GM12878 (cell line): ENCODE measurements at regions not wholly inside any gene's neighbourhood (a gene's known extent, or its start where the extent isn't known, plus 50 kb on each side); places are given as distances from the start of the nearest gene placed in this dataset.
A peak's percentile ranks its signal among the peaks of the same experiment; 100 is the strongest.

Experiments
- ATAC-seq: fragments of 200-7000 bp; cut with Tn5 transposase; 3 replicates; pipeline ENCODE4 v1.9.1; 2020; ENCODE audit warnings: mild to moderate bottlenecking, moderate library complexity
- BruUV-seq: library from RNA; stranded (reverse); fragments of 400-500 nt; replicated peaks from 2 replicates; lab custom pipeline; 2021; lab: Mats Ljungman, UMichigan
- CTCF ChIA-PET: fragments of 300-600 bp; sonication (Branson Sonifier 250); formaldehyde crosslinking; extraction: SDS; loops from one replicate; lab custom pipeline; 2021; ENCODE audit warnings: inconsistent platforms; lab: Yijun Ruan, JAX
- POLR2A ChIA-PET: fragments of 350-600 bp; formaldehyde crosslinking; extraction: SDS; loops from one replicate; lab custom pipeline; 2021; ENCODE audit warnings: inconsistent platforms; lab: Charles Lee
- RAD21 ChIA-PET: fragments of 300-600 bp; sonication (Branson Sonifier 250); formaldehyde crosslinking; loops from one replicate; lab custom pipeline; 2023; ENCODE audit warnings: antibody characterized with exemption; ENCODE audit not compliant: unreplicated experiment; lab: Charles Lee
- SMC1A ChIA-PET: fragments of 300-600 bp; sonication (Branson Sonifier 250); formaldehyde crosslinking; loops from one replicate; lab custom pipeline; 2023; ENCODE audit not compliant: unreplicated experiment, uncharacterized antibody; lab: Charles Lee
- DNase-seq: peaks from one replicate; pipeline ENCODE4 v3.0.0-alpha.2; 2011; ENCODE audit warnings: low read depth, low spot score
- FAIRE-seq: peaks from 3 replicates; lab custom pipeline; 2011; peaks lifted over from hg19 to GRCh38; lab: Jason Lieb, UNC
- H2AFZ ChIP-seq: 2 replicates; pipeline ENCODE4 v1.6.0; 2011; ENCODE audit warnings: low read depth, low read length, control low read depth; ENCODE audit not compliant: control insufficient read depth
- H3K27ac ChIP-seq: 2 replicates; pipeline ENCODE4 v1.5.1; 2011; ENCODE audit warnings: control low read depth; ENCODE audit not compliant: control insufficient read depth, insufficient read depth
- H3K27me3 ChIP-seq, 2 experiments: replicated peaks in 1 of 2; 2 replicates each; pipeline versions ENCODE4 v1.6.0 to v1.6.1; 2011; ENCODE audit warnings: low read length in 1 of 2; ENCODE audit not compliant: control insufficient read depth in 2 of 2, insufficient read depth in 2 of 2
- H3K36me3 ChIP-seq, 2 experiments: 2 replicates each; pipeline ENCODE4 v1.5.1; 2011; ENCODE audit warnings: low read length in 1 of 2; ENCODE audit not compliant: control insufficient read depth in 2 of 2, insufficient read depth in 2 of 2
- H3K4me1 ChIP-seq: 2 replicates; pipeline ENCODE4 v1.6.1; 2011; ENCODE audit warnings: mild to moderate bottlenecking, low read length, moderate library complexity, mixed read lengths; ENCODE audit not compliant: control insufficient read depth, insufficient read depth
- H3K4me2 ChIP-seq: 2 replicates; pipeline ENCODE4 v1.6.0; 2011; ENCODE audit warnings: control low read depth; ENCODE audit not compliant: control insufficient read depth, insufficient read depth
- H3K4me3 ChIP-seq: fragments of 200-600 bp; sonication (generic); 2 replicates; pipeline ENCODE4 v1.5.1; 2016
- H3K79me2 ChIP-seq: 2 replicates; pipeline ENCODE4 v1.6.0; 2011; ENCODE audit warnings: low read length; ENCODE audit not compliant: control insufficient read depth, insufficient read depth
- H3K9ac ChIP-seq: 2 replicates; pipeline ENCODE4 v1.8.0; 2011; ENCODE audit warnings: low read length, control low read depth, mixed read lengths; ENCODE audit not compliant: control insufficient read depth, insufficient read depth
- H3K9me3 ChIP-seq: replicated peaks from 3 replicates; pipeline ENCODE4 v1.5.1; 2011; ENCODE audit warnings: mild to moderate bottlenecking, low read length; ENCODE audit not compliant: control insufficient read depth, insufficient read depth
- H4K20me1 ChIP-seq: 2 replicates; pipeline ENCODE4 v1.6.0; 2011; ENCODE audit not compliant: control insufficient read depth, insufficient read depth
- CEBPB ChIP-seq, 2 experiments: fragments of 150-350 bp in 1 of 2; IDR thresholded peaks; 2 replicates each; pipeline ENCODE4 v1.6.1; 2012 to 2014; ENCODE audit warnings: low read depth in 2 of 2, low read length in 2 of 2, borderline replicate concordance in 1 of 2, inconsistent platforms in 1 of 2
- CREM ChIP-seq: IDR thresholded peaks from 2 replicates; pipeline ENCODE4 v1.6.1; 2014; ENCODE audit warnings: antibody characterized with exemption, low read depth
- EGR1 ChIP-seq, 2 experiments: IDR thresholded peaks; 1 replicate in 1 of 2; 2 replicates in 1 of 2; pipeline ENCODE4 v1.6.1; 2011 to 2012; ENCODE audit warnings: low read depth in 2 of 2, low read length in 2 of 2, borderline replicate concordance in 1 of 2, mild to moderate bottlenecking in 1 of 2, moderate library complexity in 1 of 2
- ETV6 ChIP-seq, 2 experiments: fragments of 450-650 bp in 1 of 2; IDR thresholded peaks in 1 of 2; conservative IDR thresholded peaks in 1 of 2; 2 replicates each; pipeline ENCODE4 v1.6.1; 2014; ENCODE audit warnings: antibody characterized with exemption in 1 of 2, borderline replicate concordance in 1 of 2, low read depth in 1 of 2, mild to moderate bottlenecking in 1 of 2, moderate library complexity in 1 of 2
- IKZF2 ChIP-seq, 2 experiments: fragments of 450-650 bp; IDR thresholded peaks; 2 replicates each; pipeline ENCODE4 v1.6.1; 2017; ENCODE audit warnings: mild to moderate bottlenecking in 2 of 2, moderate library complexity in 2 of 2
- IRF3 ChIP-seq: fragments of 450-650 bp; IDR thresholded peaks from 2 replicates; pipeline ENCODE4 v1.6.1; 2014; ENCODE audit warnings: mild to moderate bottlenecking
- JUNB ChIP-seq: IDR thresholded peaks from 2 replicates; pipeline ENCODE4 v1.6.1; 2016; ENCODE audit warnings: antibody characterized with exemption, mild to moderate bottlenecking
- KLF5 ChIP-seq: fragments of 450-650 bp; IDR thresholded peaks from 2 replicates; pipeline ENCODE4 v1.6.1; 2014; ENCODE audit warnings: mild to moderate bottlenecking; ENCODE audit not compliant: partially characterized antibody
- PML ChIP-seq: IDR thresholded peaks from 2 replicates; pipeline ENCODE4 v1.6.1; 2012; ENCODE audit warnings: low read length, inconsistent platforms
- POU2F2 ChIP-seq: IDR thresholded peaks from 3 replicates; pipeline ENCODE4 v1.6.1; 2011; ENCODE audit warnings: low read depth, mild to moderate bottlenecking, low read length, borderline replicate concordance
- RFX5 ChIP-seq: IDR thresholded peaks from 2 replicates; pipeline ENCODE4 v1.6.1; 2011; ENCODE audit warnings: low read depth, low read length, improper control_type of control experiment
- SIX5 ChIP-seq: IDR thresholded peaks from 2 replicates; pipeline ENCODE4 v1.6.1; 2011; ENCODE audit warnings: mild to moderate bottlenecking, low read depth, low read length, moderate library complexity; ENCODE audit not compliant: severe bottlenecking
- SMAD1 ChIP-seq: fragments of 450-650 bp; IDR thresholded peaks from 2 replicates; pipeline ENCODE4 v1.6.1; 2018; ENCODE audit warnings: mild to moderate bottlenecking, low read depth; ENCODE audit not compliant: partially characterized antibody
- SUPT20H ChIP-seq: IDR thresholded peaks from 2 replicates; pipeline ENCODE4 v1.6.1; 2011; ENCODE audit warnings: low read depth, mild to moderate bottlenecking, low read length, moderate library complexity, borderline replicate concordance; ENCODE audit not compliant: control insufficient read depth
- TARDBP ChIP-seq: IDR thresholded peaks from 2 replicates; pipeline ENCODE4 v1.6.1; 2016; ENCODE audit warnings: borderline replicate concordance
- USF2 ChIP-seq: IDR thresholded peaks from 2 replicates; pipeline ENCODE4 v1.6.1; 2011; ENCODE audit warnings: low read depth, low read length, improper control_type of control experiment, borderline replicate concordance
- WGBS: methylation state at CpG from one replicate; pipeline ENCODE4 v1.1.6; 2016; ENCODE audit warnings: low lambda C conversion rate; ENCODE audit not compliant: insufficient replicate concordance, insufficient coverage; ENCODE audit errors: missing lambda C conversion rate; 5-methylcytosine and 5-hydroxymethylcytosine counted together
- in situ Hi-C: fragments of 300-500 bp; cut with MboI; formaldehyde crosslinking; loops from 9 replicates; pipeline ENCODE4 v1.14.3; 2018; ENCODE audit warnings: mixed read lengths
- intact Hi-C: fragments of 100-400 bp; cut with micrococcal nuclease; formaldehyde crosslinking; loops from one replicate; pipeline ENCODE4 v1.14.2; 2022; ENCODE audit not compliant: unreplicated experiment
- TF ChIP-seq, protein P1 (sequence below): fragments of 450-650 bp; IDR thresholded peaks from 2 replicates; pipeline ENCODE4 v1.6.1; 2018; ENCODE audit warnings: borderline replicate concordance, mild to moderate bottlenecking; ENCODE audit not compliant: partially characterized antibody
- TF ChIP-seq, protein P2 (sequence below): fragments of 450-650 bp; IDR thresholded peaks from 2 replicates; pipeline ENCODE4 v1.6.1; 2017; ENCODE audit warnings: mild to moderate bottlenecking, low read depth, inconsistent platforms; ENCODE audit not compliant: poor library complexity, severe bottlenecking

GRCh38 chr21:43355925-43356289, 71.0 kb downstream of the SIK1 start:
- H3K4me2 ChIP-seq = peak overlapping the region; percentile 74; the same call in 1 of the 2 replicates
- peak overlapping the region; percentile 50 for H2AFZ ChIP-seq
- RAD21 ChIA-PET = interaction anchor here (1.0 to 1.3 kb wide), 2 partner anchors 37 to 44 kb away, joined by 3 to 4 read pairs; no protein-coding TSS in a partner anchor
- no peaks in the 10 kb centered on the region; the same call in 2 of the 3 replicates for H3K9me3 ChIP-seq
- H3K27ac ChIP-seq = peak overlapping the region; percentile 28
- H3K27me3 ChIP-seq = no peaks in the 10 kb centered on the region
- H3K36me3 ChIP-seq = no peaks in the 10 kb centered on the region
- SMC1A ChIA-PET = interaction anchor here (1.0 to 1.6 kb wide), 2 partner anchors 40 to 78 kb away, joined by 3 read pairs; no protein-coding TSS in a partner anchor
- in situ Hi-C loops (no loop called here), intact Hi-C loops (no loop called here)
- H3K4me1 ChIP-seq = peaks cover 57% of the 10 kb centered on the region
- no peaks in the 10 kb centered on the region for H4K20me1 ChIP-seq
- POLR2A ChIA-PET = interaction anchor here (1.0 kb wide), 1 partner anchor 14 kb away, joined by 5 read pairs; no protein-coding TSS in a partner anchor
- peaks cover 12% of the 10 kb centered on the region for H3K79me2 ChIP-seq
- H3K9ac ChIP-seq = peak overlapping the region; percentile 11
- no peak for DNase-seq
- CTCF ChIA-PET = interaction anchor here (3.1 kb wide), 1 partner anchor 14 kb away, joined by 12 read pairs; no protein-coding TSS in a partner anchor
- H3K4me3 ChIP-seq = no peak overlapping the region
- ATAC-seq = peak; percentile 28
- BruUV-seq = no TSS peak
- FAIRE-seq = no peak
- WGBS = 37% methylated on average over 7 of the region's 7 CpGs
- TF ChIP-seq, protein P1, sequence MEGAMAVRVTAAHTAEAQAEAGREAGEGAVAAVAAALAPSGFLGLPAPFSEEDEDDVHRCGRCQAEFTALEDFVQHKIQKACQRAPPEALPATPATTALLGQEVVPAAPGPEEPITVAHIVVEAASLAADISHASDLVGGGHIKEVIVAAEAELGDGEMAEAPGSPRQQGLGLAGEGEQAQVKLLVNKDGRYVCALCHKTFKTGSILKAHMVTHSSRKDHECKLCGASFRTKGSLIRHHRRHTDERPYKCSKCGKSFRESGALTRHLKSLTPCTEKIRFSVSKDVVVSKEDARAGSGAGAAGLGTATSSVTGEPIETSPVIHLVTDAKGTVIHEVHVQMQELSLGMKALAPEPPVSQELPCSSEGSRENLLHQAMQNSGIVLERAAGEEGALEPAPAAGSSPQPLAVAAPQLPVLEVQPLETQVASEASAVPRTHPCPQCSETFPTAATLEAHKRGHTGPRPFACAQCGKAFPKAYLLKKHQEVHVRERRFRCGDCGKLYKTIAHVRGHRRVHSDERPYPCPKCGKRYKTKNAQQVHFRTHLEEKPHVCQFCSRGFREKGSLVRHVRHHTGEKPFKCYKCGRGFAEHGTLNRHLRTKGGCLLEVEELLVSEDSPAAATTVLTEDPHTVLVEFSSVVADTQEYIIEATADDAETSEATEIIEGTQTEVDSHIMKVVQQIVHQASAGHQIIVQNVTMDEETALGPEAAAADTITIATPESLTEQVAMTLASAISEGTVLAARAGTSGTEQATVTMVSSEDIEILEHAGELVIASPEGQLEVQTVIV = no peak
- TF ChIP-seq IRF3 (no peak), ETV6 (conservative IDR thresholded peaks at IDR 0.05 in 1 of 2, IDR thresholded peaks at IDR 0.05 in 1 of 2; ENCODE audit: borderline replicate concordance in 1 of 2, low read depth in 1 of 2) (no peak), POU2F2 (peak; percentile 29; the same call in 1 of the 3 replicates), CREM (peak; percentile 72), SIX5 (no peak), JUNB (peak; percentile 55), RFX5 (no peak), USF2 (no peak), TARDBP (no peak), PML (no peak), SUPT20H (no peak), KLF5 (no peak), SMAD1 (no peak), CEBPB (IDR thresholded peaks at IDR 0.05; ENCODE audit: borderline replicate concordance in 1 of 2, low read depth in 2 of 2, low read length in 2 of 2) (no peak), EGR1 (IDR thresholded peaks at IDR 0.05; ENCODE audit: borderline replicate concordance in 1 of 2, low read depth in 2 of 2, low read length in 2 of 2) (no peak), IKZF2 (IDR thresholded peaks at IDR 0.05) (peak; percentile 40 to 50; a peak in 2 of 4 replicates)
- TF ChIP-seq, protein P2, sequence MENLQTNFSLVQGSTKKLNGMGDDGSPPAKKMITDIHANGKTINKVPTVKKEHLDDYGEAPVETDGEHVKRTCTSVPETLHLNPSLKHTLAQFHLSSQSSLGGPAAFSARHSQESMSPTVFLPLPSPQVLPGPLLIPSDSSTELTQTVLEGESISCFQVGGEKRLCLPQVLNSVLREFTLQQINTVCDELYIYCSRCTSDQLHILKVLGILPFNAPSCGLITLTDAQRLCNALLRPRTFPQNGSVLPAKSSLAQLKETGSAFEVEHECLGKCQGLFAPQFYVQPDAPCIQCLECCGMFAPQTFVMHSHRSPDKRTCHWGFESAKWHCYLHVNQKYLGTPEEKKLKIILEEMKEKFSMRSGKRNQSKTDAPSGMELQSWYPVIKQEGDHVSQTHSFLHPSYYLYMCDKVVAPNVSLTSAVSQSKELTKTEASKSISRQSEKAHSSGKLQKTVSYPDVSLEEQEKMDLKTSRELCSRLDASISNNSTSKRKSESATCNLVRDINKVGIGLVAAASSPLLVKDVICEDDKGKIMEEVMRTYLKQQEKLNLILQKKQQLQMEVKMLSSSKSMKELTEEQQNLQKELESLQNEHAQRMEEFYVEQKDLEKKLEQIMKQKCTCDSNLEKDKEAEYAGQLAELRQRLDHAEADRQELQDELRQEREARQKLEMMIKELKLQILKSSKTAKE = no peak
